H1 (cell line): ENCODE measurements at regions not wholly inside any gene's neighbourhood (a gene's known extent, or its start where the extent isn't known, plus 50 kb on each side); places are given as distances from the start of the nearest gene placed in this dataset.

Experiments used
- CTCF ChIP-seq, 3 experiments: IDR thresholded peaks; 1 replicate in 2 of 3; 2 replicates in 1 of 3; pipeline versions ENCODE4 v1.5.1 to v1.6.1; 2011; ENCODE audit warnings: low read length in 3 of 3, mild to moderate bottlenecking in 3 of 3, inconsistent platforms in 2 of 3, low read depth in 1 of 3, moderate library complexity in 1 of 3; ENCODE audit not compliant: insufficient read depth in 1 of 3; ENCODE audit errors: control extremely low read depth in 1 of 3
- EGR1 ChIP-seq: IDR thresholded peaks from 2 replicates; pipeline ENCODE4 v1.6.1; 2011; ENCODE audit warnings: low read depth, low read length, borderline replicate concordance
- EZH2 ChIP-seq: fragments of 200-600 bp; sonication (generic); IDR thresholded peaks from 2 replicates; pipeline ENCODE4 v1.7.1; 2012; ENCODE audit warnings: low read depth, mild to moderate bottlenecking, moderate library complexity, low read length, inconsistent platforms; ENCODE audit not compliant: severe bottlenecking
- MAX ChIP-seq: IDR thresholded peaks from 2 replicates; pipeline ENCODE4 v1.6.1; 2012; ENCODE audit warnings: inconsistent platforms
- TAF1 ChIP-seq: IDR thresholded peaks from 2 replicates; pipeline ENCODE4 v1.6.1; 2011; ENCODE audit warnings: mild to moderate bottlenecking, low read depth, low read length

- no peak for TF ChIP-seq TAF1
- TF ChIP-seq EGR1: no peak
- no peak for TF ChIP-seq CTCF (IDR thresholded peaks at IDR 0.05; ENCODE audit: control extremely low read depth in 1 of 3, insufficient read depth in 1 of 3, low read depth in 1 of 3, low read length in 3 of 3)
- no peak for TF ChIP-seq EZH2
- TF ChIP-seq MAX: no peak
Measured at GRCh38 chr12:22117563-22118237, 71.7 kb downstream of the CMAS start.
